ENCODE measurements at regions not wholly inside any gene's neighbourhood (a gene's known extent, or its start where the extent isn't known, plus 50 kb on each side); places are given as distances from the start of the nearest gene placed in this dataset.

GRCh38 chr16:72429671-72430081 is 257.7 kb upstream of the PMFBP1 start:
- Histone ChIP-seq H3K79me2 (replicated peaks; ENCODE audit: insufficient read depth, low read length) (no peaks in the 10 kb centered on the region), H3K27ac (ENCODE audit: low read length) (peak overlapping the region; percentile 63), H3K9ac (ENCODE audit: low read length) (peak overlapping the region; percentile 14), H2AFZ (ENCODE audit: low read depth, low read length) (no peak overlapping the region), H3K27me3 (ENCODE audit: insufficient read depth, low read depth, low read length) (no peaks in the 10 kb centered on the region), H3K4me3 (ENCODE audit: low read length) (peak overlapping the region; percentile 5), H3F3A (ENCODE audit: insufficient read depth, low read length, poor library complexity, severe bottlenecking) (no peaks in the 10 kb centered on the region), H4K20me1 (ENCODE audit: insufficient read depth) (no peaks in the 10 kb centered on the region), H3K4me2 (ENCODE audit: low read length) (no peak overlapping the region), H3K36me3 (ENCODE audit: insufficient read depth, low read length) (no peaks in the 10 kb centered on the region), H3K9me2 (ENCODE audit: insufficient read depth, low read length) (no peaks in the 10 kb centered on the region), H3K9me3 (ENCODE audit: low read length) (peaks cover 3% of the 10 kb centered on the region)
- no peak for TF ChIP-seq CTCF (IDR thresholded peaks at IDR 0.05; ENCODE audit: poor library complexity, severe bottlenecking)
- no peak for TF ChIP-seq SMC3 (conservative IDR thresholded peaks at IDR 0.05; ENCODE audit: poor library complexity)
- no peak for TF ChIP-seq EP300 (conservative IDR thresholded peaks at IDR 0.05; ENCODE audit: poor library complexity, severe bottlenecking)
- TF ChIP-seq REST (IDR thresholded peaks at IDR 0.05; ENCODE audit: borderline replicate concordance), result no peak
- no peak for TF ChIP-seq EZH2 (IDR thresholded peaks at IDR 0.05; ENCODE audit: borderline replicate concordance, insufficient read depth, low read length, poor library complexity, severe bottlenecking)
- no peak for TF ChIP-seq MXI1 (conservative IDR thresholded peaks at IDR 0.05; ENCODE audit: poor library complexity, severe bottlenecking)
- TF ChIP-seq RAD21 (conservative IDR thresholded peaks at IDR 0.05), result no peak
- TF ChIP-seq POLR2AphosphoS5 (IDR thresholded peaks at IDR 0.05), result no peak
- TF ChIP-seq TAF1 (IDR thresholded peaks at IDR 0.05; ENCODE audit: low read depth), result no peak

- peak; percentile 28 for TF ChIP-seq CTCF (IDR thresholded peaks at IDR 0.05; ENCODE audit: poor library complexity, severe bottlenecking)
- TF ChIP-seq POLR2AphosphoS5 (IDR thresholded peaks at IDR 0.05), result no peak
- no peak overlapping the region for H2AFZ ChIP-seq (ENCODE audit: low read depth, low read length)
- H3K27me3 ChIP-seq (ENCODE audit: insufficient read depth, low read depth, low read length), result no peaks in the 10 kb centered on the region
- no peaks in the 10 kb centered on the region for H3K9me3 ChIP-seq (ENCODE audit: low read length)
- no peaks in the 10 kb centered on the region for H4K20me1 ChIP-seq (ENCODE audit: insufficient read depth)
- no peaks in the 10 kb centered on the region for H3K36me3 ChIP-seq (ENCODE audit: insufficient read depth, low read length)
- no peaks in the 10 kb centered on the region for H3K79me2 ChIP-seq (replicated peaks; ENCODE audit: insufficient read depth, low read length)
- H3K9me2 ChIP-seq (ENCODE audit: insufficient read depth, low read length), result no peaks in the 10 kb centered on the region
- no peak overlapping the region for H3K4me3 ChIP-seq (ENCODE audit: low read length)
- H3K4me2 ChIP-seq (ENCODE audit: low read length), result no peak overlapping the region
- H3K9ac ChIP-seq (ENCODE audit: low read length), result no peak overlapping the region
- H3F3A ChIP-seq (ENCODE audit: insufficient read depth, low read length, poor library complexity, severe bottlenecking), result no peaks in the 10 kb centered on the region
- H3K27ac ChIP-seq (ENCODE audit: low read length), result peak overlapping the region; percentile 63
Measured at GRCh38 chr16:72428681-72429376, 256.9 kb upstream of the PMFBP1 start.
